Stomach (tissue), 8 donors: ENCODE measurements at regions not wholly inside any gene's neighbourhood (a gene's known extent, or its start where the extent isn't known, plus 50 kb on each side); places are given as distances from the start of the nearest gene placed in this dataset.
A peak's percentile ranks its signal among the peaks of the same experiment; 100 is the strongest.

ENCODE experiments used
- DNase-seq, 2 donors: peaks; one replicate each; pipeline versions ENCODE4 v3.0.0 to v3.0.0-alpha.2; 2013 to 2019
- H3K27ac ChIP-seq, 5 donors: fragments of 200-600 bp in 4 of 5; sonication (generic) in 4 of 5; one replicate each; pipeline ENCODE4 v1.5.1; 2013 to 2019; ENCODE audit warnings: mild to moderate bottlenecking in 1 of 5, moderate library complexity in 1 of 5
- H3K27me3 ChIP-seq, 3 donors: fragments of 200-600 bp; sonication (generic); one replicate each; pipeline ENCODE4 v1.5.1; 2017 to 2019; ENCODE audit warnings: mixed run types in 1 of 3
- H3K36me3 ChIP-seq, 4 donors: fragments of 200-600 bp; sonication (generic); 1 replicate in 3 of 4; 2 replicates in 1 of 4; pipeline ENCODE4 v1.5.1; 2016 to 2019
- H3K4me1 ChIP-seq, 4 donors: fragments of 200-600 bp; sonication (generic); one replicate each; pipeline ENCODE4 v1.5.1; 2016 to 2019
- H3K4me3 ChIP-seq, 4 donors: fragments of 200-600 bp; sonication (generic) in 3 of 4; one replicate each; pipeline ENCODE4 v1.5.1; 2016 to 2019; ENCODE audit warnings: mild to moderate bottlenecking in 1 of 4
- H3K9me3 ChIP-seq, 4 donors: fragments of 200-600 bp; sonication (generic); one replicate each; pipeline ENCODE4 v1.5.1; 2016 to 2019
- EP300 ChIP-seq: sonication (generic); formaldehyde crosslinking; IDR thresholded peaks from one replicate; pipeline ENCODE4 v1.6.1; 2017; ENCODE audit warnings: antibody characterized with exemption
- POLR2A ChIP-seq, 4 donors: fragments of 450-650 bp; IDR thresholded peaks; one replicate each; pipeline ENCODE4 v1.6.1; 2016; ENCODE audit warnings: antibody characterized with exemption in 4 of 4, control low read depth in 2 of 4, mild to moderate bottlenecking in 1 of 4, moderate library complexity in 1 of 4
- POLR2AphosphoS5 ChIP-seq, 3 donors: sonication (generic); formaldehyde crosslinking; IDR thresholded peaks; one replicate each; pipeline ENCODE4 v1.6.1; 2016; ENCODE audit warnings: antibody characterized with exemption in 3 of 3
- WGBS, 5 donors: extraction: QIAGEN DNeasy Blood & Tissue Kit in 3 of 5; methylation state at CpG; one replicate each; pipeline versions ENCODE4 v1.1.5 to v1.1.7; 2013 to 2018; 5-methylcytosine and 5-hydroxymethylcytosine counted together
- intact Hi-C: fragments of 100-400 bp; cut with DNase I; formaldehyde crosslinking; loops from one replicate; pipeline ENCODE4 v1.15.1; 2023; ENCODE audit warnings: low total_unique reads
- TF ChIP-seq, protein P1 (sequence below), 7 experiments: fragments of 450-650 bp in 4 of 7; fragments of 200-600 bp in 3 of 7; sonication (generic) in 3 of 7; IDR thresholded peaks; one replicate each; pipeline ENCODE4 v1.5.1; 2016 to 2019; ENCODE audit warnings: antibody characterized with exemption in 7 of 7, control low read depth in 2 of 7, mild to moderate bottlenecking in 1 of 7
- donor health status: healthy with polysubstance abuse.
- donor health status: Bipolar disorder and iron deficiency.
- donor health status: healthy.

DNA sequence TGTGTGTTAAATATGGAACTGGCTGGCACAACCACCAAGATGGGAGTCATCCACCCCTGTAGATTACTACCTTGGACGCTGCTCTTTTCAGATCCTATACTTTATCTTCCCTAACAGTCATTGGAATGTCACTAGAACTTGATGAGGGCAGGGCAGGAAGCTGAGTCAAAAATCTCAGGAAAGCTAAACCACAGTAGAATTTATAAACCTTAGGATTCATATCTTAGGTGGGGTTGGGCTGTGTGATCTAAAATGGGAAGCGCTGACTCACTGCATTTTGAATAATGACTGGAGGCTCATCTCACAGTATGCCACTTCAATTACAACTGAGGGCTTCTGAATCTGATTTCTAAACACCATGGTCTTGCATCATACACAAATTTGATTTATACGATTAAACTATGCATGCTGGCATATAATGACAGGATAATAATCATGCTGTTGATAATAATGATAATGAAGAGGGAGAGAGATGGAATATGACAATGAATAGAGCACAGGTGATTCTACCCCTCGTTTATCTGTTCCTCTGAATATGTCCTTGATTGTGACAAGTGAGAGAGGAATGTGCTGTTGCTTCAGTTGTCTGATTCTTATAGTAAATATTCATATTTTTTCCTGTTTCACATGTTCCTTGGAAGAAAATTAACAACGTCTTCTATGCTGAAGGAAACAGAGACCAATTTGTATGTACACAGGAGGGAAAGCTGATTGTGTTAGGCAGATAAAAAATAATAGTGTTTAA is 270.3 kb upstream of the HS3ST1 start:
- intact Hi-C loops = no loop called here
- no peak overlapping the region for H3K4me3 ChIP-seq
- WGBS, 5 donors = 41 to 55% (median 53%) methylated on average over 5 of the region's 5 CpGs
- H3K27ac ChIP-seq = no peak overlapping the region
- no peak for TF ChIP-seq EP300
- TF ChIP-seq POLR2AphosphoS5 (IDR thresholded peaks at IDR 0.05) = no peak
- TF ChIP-seq, protein P1, sequence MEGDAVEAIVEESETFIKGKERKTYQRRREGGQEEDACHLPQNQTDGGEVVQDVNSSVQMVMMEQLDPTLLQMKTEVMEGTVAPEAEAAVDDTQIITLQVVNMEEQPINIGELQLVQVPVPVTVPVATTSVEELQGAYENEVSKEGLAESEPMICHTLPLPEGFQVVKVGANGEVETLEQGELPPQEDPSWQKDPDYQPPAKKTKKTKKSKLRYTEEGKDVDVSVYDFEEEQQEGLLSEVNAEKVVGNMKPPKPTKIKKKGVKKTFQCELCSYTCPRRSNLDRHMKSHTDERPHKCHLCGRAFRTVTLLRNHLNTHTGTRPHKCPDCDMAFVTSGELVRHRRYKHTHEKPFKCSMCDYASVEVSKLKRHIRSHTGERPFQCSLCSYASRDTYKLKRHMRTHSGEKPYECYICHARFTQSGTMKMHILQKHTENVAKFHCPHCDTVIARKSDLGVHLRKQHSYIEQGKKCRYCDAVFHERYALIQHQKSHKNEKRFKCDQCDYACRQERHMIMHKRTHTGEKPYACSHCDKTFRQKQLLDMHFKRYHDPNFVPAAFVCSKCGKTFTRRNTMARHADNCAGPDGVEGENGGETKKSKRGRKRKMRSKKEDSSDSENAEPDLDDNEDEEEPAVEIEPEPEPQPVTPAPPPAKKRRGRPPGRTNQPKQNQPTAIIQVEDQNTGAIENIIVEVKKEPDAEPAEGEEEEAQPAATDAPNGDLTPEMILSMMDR (IDR thresholded peaks at IDR 0.05) = no peak
- no peak for TF ChIP-seq POLR2A (IDR thresholded peaks at IDR 0.05)
- peaks cover 0 to 4% (median 2%) of the 10 kb centered on the region in 4 donors for H3K9me3 ChIP-seq
- H3K36me3 ChIP-seq = no peaks in the 10 kb centered on the region
- no peak for DNase-seq
- no peaks in the 10 kb centered on the region for H3K27me3 ChIP-seq
- peaks cover 0 to 10% (median 3%) of the 10 kb centered on the region in 4 donors for H3K4me1 ChIP-seq

DNA sequence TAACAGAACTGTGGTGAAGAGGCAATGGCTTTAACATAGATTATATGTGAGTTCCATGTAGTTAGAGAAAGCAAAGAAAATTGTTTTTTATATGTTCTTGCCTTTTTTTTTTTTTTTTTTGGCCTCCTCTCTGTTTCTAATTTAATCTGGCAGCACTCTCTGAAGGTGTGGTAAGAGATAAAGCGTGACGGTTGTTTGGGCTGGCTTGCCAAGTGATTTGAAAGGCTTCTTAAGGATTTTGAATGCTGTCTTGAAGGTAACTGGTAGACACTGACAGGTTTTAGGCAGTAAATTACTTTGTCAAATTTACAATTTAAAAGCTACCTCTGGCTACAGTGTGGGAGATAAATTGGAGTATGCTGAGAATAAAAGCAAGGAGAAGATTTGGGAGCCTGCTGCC is 269.3 kb upstream of the HS3ST1 start:
- no peak overlapping the region for H3K4me3 ChIP-seq
- no peak for TF ChIP-seq POLR2A (IDR thresholded peaks at IDR 0.05)
- no peak for TF ChIP-seq POLR2AphosphoS5 (IDR thresholded peaks at IDR 0.05)
- peaks cover 0 to 10% (median 3%) of the 10 kb centered on the region in 4 donors for H3K4me1 ChIP-seq
- WGBS, 5 donors = 24 to 52% (median 33%) methylated on average over 2 of the region's 2 CpGs
- intact Hi-C loops = no loop called here
- no peaks in the 10 kb centered on the region for H3K27me3 ChIP-seq
- peaks cover 0 to 14% (median 6%) of the 10 kb centered on the region in 4 donors for H3K9me3 ChIP-seq
- no peak overlapping the region for H3K27ac ChIP-seq
- no peaks in the 10 kb centered on the region for H3K36me3 ChIP-seq
- peak in 1 of 2 donors; percentile 54 for DNase-seq

DNA sequence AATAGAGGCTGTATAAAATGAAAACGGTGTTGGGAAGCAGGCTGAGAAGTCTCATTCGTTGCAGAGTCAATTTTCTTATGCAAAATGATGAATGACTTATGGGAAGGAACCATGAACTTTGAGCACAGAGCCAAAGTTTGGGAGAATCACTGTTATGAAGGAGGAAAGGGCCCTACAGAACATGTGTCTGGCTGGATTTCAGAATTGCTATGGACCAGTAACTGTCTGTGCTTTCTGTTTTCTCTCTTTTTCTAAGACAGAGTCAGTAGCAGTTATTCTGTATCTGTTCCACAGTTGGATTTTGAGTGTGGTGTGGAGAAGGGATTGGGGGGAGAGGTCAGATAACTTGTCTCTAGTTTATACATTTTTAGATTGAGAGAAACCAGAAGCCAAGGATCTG is 265.0 kb upstream of the HS3ST1 start:
- Histone ChIP-seq H3K9me3 (peaks cover 0 to 20% (median 7%) of the 10 kb centered on the region in 4 donors), H3K4me1 (peaks cover 0 to 6% (median 3%) of the 10 kb centered on the region in 4 donors), H3K36me3 (no peaks in the 10 kb centered on the region), H3K27me3 (no peaks in the 10 kb centered on the region), H3K27ac (no peak overlapping the region), H3K4me3 (no peak overlapping the region)
- intact Hi-C loops = no loop called here
- WGBS, 5 donors = 26 to 78% (median 38%) methylated on average over 2 of the region's 2 CpGs
- TF ChIP-seq, protein P1 (IDR thresholded peaks at IDR 0.05) = no peak
- TF ChIP-seq EP300 (no peak), POLR2AphosphoS5 (IDR thresholded peaks at IDR 0.05) (no peak), POLR2A (IDR thresholded peaks at IDR 0.05) (no peak)
- DNase-seq = no peak

GRCh38 chr4:11691236-11691635 is 262.5 kb upstream of the HS3ST1 start:
- Histone ChIP-seq H3K27me3 (no peaks in the 10 kb centered on the region), H3K27ac (no peak overlapping the region), H3K4me1 (no peaks in the 10 kb centered on the region), H3K36me3 (no peaks in the 10 kb centered on the region), H3K9me3 (peaks cover 0 to 20% (median 7%) of the 10 kb centered on the region in 4 donors), H3K4me3 (no peak overlapping the region)
- no peak for DNase-seq
- intact Hi-C loops = no loop called here
- 38 to 47% (median 44%) methylated on average over 3 of the region's 3 CpGs for WGBS, 5 donors
- TF ChIP-seq EP300 (no peak), POLR2AphosphoS5 (IDR thresholded peaks at IDR 0.05) (no peak), POLR2A (IDR thresholded peaks at IDR 0.05) (no peak)
- TF ChIP-seq, protein P1 (IDR thresholded peaks at IDR 0.05) = no peak

GRCh38 chr4:11687727-11688126 is 259.0 kb upstream of the HS3ST1 start:
- H3K36me3 ChIP-seq = no peaks in the 10 kb centered on the region
- no peaks in the 10 kb centered on the region for H3K27me3 ChIP-seq
- H3K4me1 ChIP-seq = no peaks in the 10 kb centered on the region
- no peak overlapping the region for H3K27ac ChIP-seq
- no peak overlapping the region for H3K4me3 ChIP-seq
- DNase-seq = no peak
- peaks cover 0 to 4% (median 0%) of the 10 kb centered on the region in 4 donors for H3K9me3 ChIP-seq
- TF ChIP-seq, protein P1 (IDR thresholded peaks at IDR 0.05) = no peak
- TF ChIP-seq EP300 (no peak), POLR2A (IDR thresholded peaks at IDR 0.05) (no peak), POLR2AphosphoS5 (IDR thresholded peaks at IDR 0.05) (no peak)
- WGBS, 5 donors = 83 to 95% (median 93%) methylated on average over 1 of the region's 1 CpG
- intact Hi-C loops = no loop called here
